GM18502 (cell line): ENCODE measurements at regions not wholly inside any gene's neighbourhood (a gene's known extent, or its start where the extent isn't known, plus 50 kb on each side); places are given as distances from the start of the nearest gene placed in this dataset.

ENCODE experiments used
- ATAC-seq: cut with Tn5 transposase; IDR thresholded peaks from one replicate; pipeline ENCODE4 v1.9.1; 2021; ENCODE audit warnings: mild to moderate bottlenecking; ENCODE audit not compliant: unreplicated experiment, poor library complexity

DNA sequence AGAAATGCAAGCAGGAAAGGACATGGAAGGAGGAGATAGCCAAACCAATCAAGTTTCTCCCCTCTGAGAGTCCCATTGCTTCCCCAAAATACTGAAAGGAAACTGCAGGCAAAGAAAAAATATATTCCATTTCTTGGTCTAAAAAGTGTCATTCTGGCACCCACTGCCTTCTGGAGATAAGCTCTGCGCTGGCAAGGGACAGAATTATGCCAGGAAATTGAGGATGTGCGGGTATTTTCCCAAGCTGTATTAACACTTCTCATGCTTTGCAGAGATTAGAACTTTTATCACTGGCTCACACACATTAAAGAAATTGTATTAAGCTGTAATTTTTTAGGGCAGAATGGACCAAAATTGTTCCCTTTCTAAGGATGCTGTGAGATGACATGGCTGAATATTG, 381.2 kb upstream of the DUSP10 start:
- no peak for ATAC-seq

DNA sequence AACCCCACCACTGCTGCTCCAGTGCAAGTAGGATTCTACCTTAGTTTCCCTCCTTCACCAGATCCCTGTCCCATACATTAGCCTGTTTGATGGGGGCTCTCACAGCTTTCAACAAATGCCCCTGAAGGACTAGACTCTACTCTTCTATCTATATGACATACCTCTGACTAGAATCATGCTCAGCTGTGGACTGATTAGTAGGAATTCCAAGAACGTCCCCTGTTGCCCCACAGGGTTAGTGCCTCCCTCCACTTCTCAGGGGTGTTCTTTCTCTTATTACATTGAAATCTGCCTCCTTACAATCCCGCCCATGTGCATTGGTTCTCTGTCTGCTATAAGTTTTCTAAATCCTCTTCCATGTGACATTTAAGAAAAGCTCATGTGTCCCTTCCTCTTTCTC, 375.9 kb upstream of the DUSP10 start:
- ATAC-seq: no peak

DNA sequence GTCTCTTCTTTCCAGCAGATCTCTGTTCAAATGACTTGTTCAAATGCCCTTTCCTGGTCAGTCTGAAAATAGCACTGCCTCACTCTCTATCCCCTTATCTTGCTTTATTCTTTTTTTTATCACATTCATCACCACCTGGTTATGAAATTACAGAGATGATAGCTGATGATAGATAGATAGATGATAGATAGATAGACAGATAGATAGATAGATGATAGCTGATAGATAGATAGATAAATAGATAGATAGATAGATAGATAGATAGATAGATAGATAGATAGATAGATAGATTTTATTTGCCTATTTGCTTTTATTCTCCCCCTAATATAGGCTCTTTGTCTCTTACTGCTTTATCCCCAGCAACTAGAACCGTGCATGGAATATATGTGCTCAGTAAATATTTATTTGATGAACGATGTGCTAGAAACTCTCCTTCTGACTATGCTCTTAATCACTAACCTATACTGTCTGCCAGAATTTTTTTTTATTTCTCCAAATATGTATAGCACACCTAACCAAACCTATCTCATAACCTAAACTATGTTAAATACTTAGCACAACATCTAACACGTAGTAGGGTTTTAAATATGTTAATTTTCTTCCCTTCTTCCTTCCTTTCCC, 372.8 kb upstream of the DUSP10 start:
- ATAC-seq: no peak

DNA sequence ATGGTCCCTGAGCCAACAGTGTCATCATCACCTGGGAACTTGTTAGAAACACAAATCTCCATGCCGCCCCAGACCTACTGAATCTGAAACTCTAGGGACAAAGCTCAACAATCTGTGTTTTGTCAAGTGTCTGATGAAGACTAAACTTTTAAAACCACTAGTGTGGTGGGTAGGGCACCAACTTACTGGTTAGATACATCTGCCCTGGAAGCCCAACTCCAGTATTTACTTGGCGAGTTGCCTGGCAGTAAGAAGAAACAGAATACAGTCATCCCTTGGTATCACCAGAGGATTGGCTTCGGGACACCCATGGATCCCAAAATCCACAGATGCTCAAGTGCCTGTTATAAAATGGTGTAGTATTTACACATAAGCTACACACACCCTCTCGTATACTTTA, 367.9 kb upstream of the DUSP10 start:
- no peak for ATAC-seq

DNA sequence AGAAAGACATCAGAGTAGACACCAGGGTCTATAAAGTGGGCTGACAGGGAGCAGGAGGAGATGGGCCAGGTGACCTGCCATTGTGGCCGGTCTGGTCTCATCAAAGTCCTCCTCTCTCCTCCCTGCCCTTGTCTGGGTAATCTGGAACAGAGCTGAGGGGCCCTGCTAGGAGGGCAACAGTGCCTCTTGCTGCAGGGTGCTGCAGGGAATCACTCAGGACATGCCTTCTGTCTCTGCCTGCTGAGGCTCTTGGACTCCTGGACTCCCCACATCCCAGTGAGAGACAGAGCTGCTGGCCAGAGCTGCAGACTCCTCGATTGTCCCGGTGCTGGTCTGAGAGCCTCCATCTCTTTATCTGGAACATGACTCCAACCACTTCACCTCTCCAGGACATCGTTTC, 366.1 kb upstream of the DUSP10 start:
- ATAC-seq: no peak

DNA sequence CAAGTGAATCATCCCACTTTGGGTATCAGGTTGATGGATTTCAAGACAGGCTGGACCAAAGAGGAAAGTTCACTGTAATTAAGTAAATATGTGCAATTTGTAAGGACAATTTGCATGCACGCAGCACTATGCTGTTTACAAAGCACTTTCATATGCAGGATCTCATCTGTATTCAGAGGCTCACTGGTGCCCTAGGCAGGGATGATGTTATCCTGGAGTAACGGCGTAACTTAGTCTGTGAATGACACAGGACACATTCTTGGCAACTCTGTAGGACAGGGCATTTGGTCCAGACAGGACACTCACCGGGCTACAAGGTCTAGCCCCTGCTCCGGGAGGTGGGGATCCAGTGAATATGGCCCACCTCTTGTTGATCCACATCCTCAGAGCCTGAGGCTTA, 365.4 kb upstream of the DUSP10 start:
- ATAC-seq: no peak

DNA sequence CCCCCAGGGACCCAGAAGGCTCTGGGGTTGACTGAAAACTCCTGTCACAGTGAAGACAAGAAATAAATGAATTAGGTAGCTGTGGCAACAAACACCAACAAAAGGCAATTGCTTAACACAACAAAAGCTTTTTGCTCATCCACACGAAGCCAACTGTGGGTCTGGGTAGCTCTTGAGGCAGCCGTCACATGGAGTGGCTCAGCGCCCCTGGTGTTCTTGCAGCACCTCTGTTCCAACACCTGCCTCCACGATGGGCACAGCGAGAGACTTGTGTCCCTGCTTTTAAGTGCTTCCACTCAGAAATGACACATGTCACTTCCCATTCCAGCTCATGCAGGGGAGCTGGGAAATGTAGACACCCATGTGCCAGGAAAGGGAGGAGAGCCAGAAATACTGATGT, 364.5 kb upstream of the DUSP10 start:
- ATAC-seq: no peak

DNA sequence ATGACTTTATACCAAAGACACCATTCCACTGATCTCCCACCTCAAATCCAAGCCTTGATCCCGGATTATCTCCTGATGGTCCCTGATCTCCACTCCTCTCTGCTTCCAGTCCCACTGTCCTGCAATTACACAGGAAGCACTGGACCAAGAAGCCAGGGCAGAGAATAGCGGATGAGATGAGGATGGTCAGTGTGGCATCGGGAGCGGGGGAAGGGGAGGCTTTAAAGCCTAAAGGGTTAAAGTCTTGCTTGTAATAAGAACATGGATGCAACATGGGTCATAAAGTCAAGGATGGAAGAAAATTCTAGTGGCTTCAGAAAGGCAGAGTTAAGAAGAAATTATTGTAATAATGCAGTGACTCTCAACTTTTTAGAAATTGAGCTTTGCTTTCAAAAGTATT, 364.0 kb upstream of the DUSP10 start:
- no peak for ATAC-seq

DNA sequence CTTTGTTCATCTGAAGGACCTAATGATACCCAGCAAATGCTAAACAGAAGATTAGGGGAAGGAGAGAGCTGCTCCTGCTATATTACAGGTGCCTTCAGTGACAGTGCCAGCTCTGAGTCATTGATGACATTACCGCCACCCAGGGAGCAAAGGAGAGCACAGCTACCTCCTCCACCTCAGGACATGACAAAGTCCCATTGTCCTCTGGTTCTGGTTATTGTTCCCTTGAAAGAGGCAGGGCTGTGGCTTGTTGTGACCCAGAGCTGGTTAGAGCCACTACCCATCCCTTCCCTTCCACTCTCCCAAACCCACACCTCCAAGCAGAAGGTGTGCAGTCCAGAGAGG, 363.5 kb upstream of the DUSP10 start:
- ATAC-seq: no peak

DNA sequence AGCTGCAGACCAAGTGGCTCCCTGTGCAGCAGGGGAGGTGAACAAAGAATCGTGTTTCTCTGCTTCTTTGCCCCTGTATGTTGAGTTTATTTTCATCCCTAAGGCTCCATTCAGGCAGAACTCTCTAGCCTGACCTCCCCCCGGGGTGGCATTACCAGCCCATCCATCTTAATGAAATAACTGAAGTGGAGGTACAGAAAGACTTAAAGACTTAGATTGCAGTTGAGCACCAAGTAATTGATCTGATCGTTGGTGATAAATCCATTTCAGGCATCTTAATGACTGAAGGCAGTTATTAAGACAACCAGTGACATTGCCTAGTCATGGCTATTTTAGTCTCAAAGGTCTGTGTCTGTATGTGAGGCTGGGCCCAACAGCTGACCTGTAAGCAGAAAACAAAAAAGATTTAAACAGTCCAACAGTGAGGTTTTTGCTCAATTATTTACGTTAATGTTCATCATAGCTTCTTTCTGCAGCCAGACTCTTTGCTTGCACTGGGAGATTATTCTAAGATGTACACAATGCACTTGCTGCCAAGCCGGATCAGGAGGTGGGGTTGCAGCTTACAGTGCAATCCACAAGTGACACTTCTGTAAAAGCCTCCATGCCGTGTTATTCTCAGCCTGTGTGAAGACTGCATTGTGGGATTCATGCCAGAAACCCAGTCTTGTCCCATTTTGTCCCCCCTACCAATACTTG, 363.0 kb upstream of the DUSP10 start:
- no peak for ATAC-seq

DNA sequence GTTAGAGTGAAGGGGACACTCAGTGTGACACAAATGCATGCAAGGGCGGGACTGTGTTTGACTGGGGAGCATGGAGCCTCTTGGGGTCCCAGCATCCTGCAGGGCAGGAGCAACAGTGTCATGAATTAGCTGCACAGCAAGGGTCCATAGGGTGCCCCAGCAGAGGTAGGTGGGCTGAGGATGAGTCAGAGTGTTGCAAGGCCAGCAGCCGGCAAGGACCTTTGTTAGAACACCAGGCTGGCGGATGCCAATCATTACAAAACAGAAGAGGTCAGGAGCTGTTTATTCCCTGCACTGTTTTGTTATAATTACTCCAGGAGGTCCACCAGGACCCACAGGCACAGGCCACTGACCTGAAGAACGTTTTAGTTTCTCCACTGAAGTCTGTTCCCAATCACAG, 362.2 kb upstream of the DUSP10 start:
- no peak for ATAC-seq

DNA sequence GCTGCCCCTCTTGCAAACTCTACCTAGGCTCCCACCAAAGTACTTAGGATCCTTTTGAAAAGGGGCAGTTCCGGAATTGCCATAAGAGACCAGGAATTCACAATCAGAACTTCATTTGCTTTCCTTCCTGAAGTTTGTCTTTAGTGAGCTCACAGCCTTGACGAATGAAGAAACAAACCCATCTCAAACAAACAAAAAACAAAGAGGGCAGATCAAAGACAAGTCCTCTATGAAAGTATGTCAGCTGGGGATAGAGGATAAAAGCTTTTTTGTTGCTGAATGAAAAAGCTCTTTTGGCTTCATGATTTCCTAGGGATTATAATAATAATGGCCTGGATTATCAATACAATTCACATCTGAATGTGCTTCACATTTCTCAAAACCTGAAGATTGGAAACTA, 357.9 kb upstream of the DUSP10 start:
- ATAC-seq: no peak

DNA sequence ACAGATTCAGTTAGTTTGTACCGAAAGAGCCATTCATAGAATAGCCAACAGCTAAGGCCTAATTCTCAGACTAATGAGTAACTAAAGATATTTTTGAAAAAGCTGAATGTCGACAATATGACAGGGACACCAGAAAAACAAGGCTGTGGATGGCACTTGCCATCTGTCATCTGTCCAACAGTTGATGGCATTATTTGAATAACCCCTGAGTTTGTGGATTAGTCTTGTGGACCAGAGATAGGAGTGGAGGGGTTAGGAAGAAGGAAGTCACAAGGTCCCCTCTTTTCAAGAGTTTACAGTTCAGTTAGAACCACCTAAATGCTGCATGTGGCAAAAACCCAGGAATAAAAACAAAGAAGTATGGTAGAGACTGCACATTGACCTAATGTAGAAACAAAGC, 356.5 kb upstream of the DUSP10 start:
- no peak for ATAC-seq

DNA sequence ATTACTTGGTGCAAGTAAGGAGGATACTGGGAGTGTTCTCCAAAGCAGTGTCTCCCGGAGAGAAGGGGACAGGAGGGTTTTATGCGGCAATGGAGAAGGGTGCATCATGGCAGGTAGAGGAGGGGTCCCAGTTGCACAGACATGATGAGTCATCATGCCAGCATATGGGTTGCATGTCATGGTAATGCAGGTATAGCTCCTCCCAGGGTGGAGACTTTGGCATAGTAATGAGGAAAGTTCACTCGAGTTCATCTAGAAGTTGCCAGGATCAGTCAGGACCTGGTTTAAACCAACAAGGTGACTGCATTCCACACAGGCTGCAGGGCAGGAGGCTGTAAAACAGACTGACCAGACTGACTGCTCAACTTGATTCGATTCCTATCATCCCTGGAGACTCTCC, 355.7 kb upstream of the DUSP10 start:
- no peak for ATAC-seq

DNA sequence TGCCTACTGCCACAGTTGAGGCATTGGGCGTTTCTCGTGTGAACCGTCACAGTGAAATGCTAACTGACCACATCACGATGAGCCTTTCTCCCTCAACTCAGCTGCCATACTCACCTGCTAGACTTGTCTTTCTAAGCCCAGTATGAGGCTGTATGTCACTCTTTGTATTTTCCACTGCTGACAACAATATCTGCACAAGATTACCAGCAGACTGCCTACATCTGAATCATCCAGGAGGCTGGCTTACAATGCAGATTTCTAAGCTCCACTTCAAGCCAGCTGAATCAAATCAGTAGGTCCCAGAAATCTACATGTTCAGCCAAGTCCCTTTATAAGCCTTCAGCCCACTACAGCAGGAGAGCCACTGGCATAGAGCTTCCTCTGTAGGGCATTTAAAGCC, 355.0 kb upstream of the DUSP10 start:
- ATAC-seq: no peak

DNA sequence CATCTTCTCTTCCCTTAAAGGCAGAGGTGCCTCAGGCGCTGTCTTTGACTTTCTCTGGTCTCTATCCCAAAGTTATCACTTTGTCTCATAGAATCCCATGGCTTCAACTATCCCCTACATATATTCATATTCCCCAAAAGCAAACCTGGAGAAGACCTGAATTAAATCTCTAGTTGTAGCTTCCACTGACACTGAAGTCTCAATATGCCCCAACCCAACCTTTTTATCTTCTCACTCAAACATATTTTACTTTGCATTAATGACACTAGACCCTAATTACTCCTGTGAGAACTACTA, 354.5 kb upstream of the DUSP10 start:
- ATAC-seq: no peak

DNA sequence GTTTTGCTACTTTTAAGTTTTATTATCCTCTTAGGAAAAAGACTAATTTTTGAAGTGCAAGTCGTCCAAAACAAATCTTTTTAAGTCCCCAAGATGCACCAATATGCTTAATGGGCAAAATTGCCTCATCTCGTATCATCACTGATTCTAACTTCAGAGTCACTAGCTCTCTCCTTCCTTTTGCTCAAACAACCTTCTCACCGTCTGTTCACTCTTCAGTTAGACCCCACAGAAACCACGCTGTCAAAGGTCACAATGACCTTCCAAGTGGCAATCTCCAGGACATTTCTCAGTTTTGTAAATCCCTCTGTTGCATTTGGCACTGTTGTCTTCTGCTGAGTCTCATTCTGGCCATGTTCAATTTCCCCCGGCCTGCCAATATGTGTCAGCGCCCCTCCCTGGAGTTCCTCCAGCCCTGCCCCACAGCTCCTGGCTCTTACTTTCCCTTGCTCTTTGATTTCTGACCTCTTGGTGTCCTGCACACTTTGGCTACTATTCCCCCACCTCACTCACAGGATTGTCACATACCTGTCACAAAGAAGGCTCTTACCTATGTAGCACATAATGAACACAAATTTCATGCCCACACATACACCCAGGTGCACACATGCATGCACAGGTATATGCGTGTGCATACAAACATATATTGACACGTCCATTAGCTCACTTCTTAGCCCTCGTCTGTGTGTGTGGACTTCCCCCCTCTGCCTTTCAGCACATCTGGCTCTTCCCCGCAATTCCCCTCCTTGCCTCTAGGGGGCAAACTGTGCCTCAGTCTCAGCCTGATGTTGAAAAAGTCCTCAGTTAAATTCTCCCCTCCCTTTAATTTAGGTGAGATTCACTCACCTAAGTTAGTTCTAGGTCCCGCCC, 354.0 kb upstream of the DUSP10 start:
- ATAC-seq: peak; percentile 84

DNA sequence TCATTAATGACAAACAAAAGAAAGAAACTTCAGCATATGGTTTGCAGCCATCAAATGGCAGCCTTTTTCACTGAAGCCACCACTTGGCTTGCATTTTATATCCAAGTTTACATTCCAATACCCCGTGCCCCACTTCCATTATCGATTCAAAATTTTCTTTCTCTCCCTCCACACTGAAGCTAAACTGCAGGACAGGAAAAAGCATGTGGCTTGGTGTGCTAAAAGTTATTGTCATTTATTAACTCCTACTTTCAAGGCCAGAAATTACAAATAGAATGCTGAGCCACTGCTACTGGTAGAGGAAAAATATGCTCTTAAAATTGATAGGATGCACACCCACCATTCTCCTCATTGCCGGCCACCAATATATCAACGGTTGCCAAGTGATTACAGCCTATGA, 351.6 kb upstream of the DUSP10 start:
- ATAC-seq: no peak

DNA sequence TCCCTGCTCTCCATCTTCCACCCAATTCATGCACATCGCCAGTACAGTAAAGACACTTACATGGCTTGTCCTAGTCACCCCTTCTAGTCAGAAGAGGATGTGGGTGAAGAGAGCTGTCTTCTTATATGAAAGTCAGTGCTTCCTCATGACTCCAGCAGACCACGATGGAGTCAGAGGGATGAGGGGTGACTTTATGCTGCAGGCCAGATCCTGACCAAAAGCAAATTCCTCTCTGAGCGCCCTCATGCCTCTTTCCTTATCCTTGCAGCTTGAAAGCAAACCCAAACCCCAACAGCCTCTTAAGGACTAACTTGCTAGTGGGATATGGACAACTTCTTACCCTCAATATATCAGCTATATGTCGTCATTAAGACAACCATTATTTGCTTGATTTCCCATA, 348.2 kb upstream of the DUSP10 start:
- ATAC-seq: no peak

DNA sequence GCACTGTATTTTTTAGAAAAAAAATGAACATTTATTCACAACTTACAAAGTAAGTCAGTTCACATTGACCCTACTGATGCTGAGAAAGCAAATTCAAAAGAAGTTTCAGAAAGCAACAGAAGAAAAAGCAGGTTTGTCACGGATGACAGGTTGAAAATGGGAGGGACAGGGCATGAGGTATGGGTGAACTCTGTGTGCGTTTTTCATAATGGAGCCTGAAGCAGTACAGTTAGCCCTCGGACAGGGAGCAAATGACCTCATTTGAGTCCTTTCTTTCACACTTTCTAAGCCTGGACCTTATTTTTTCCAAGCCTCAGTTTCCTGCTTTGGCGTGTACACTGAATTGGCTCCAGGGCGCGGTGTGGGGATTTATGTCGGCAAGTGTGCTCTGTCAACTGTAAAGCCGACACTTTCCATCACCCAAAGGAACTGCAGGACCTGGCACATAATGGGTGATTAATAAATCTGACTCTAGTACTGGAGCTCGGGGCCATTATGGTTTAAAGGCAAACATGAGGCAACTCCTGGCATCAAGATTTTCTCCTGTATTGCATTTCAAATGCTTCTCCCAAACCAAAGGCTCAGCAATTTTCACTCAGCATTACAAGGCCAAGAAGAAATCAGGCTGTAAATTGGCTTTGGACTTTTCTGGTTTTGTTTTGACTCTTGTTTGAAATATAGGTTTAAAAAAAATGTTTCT, 345.5 kb upstream of the DUSP10 start:
- no peak for ATAC-seq

DNA sequence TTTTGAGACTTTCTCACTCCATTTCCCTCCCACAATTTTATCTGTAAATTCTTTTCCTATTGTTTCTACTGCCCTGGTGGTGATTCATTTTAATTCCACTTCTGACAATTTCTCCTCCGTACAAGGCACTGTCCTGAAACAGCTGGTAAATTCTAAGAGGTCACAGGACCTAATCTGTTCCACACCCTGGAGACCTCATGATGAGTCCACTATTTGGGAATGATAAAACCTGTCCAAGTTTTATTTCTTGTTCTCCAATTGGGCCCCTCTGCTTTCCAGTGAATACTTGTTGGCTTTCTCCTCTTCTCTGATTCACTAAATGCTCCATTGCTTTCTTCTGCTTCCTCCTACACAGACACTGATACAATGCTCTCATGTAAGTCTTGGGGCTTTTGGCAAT, 343.1 kb upstream of the DUSP10 start:
- ATAC-seq: no peak
